Loucy (cell line): ENCODE measurements at regions not wholly inside any gene's neighbourhood (a gene's known extent, or its start where the extent isn't known, plus 50 kb on each side); places are given as distances from the start of the nearest gene placed in this dataset.

Source experiments
- H2AFZ ChIP-seq: fragments of 200-600 bp; sonication (generic); 2 replicates; pipeline ENCODE4 v1.6.0; 2016; ENCODE audit warnings: antibody characterized with exemption, mild to moderate bottlenecking, low read length, moderate library complexity
- H3F3A ChIP-seq: fragments of 200-600 bp; 2 replicates; pipeline ENCODE4 v1.6.0; 2016; ENCODE audit warnings: antibody characterized with exemption, low read depth, mild to moderate bottlenecking
- H3K27me3 ChIP-seq: fragments of 200-600 bp; sonication (generic); 2 replicates; pipeline ENCODE4 v1.6.1; 2014; ENCODE audit warnings: low read length, mild to moderate bottlenecking; ENCODE audit not compliant: insufficient read depth, poor library complexity, severe bottlenecking
- H3K36me3 ChIP-seq: fragments of 200-600 bp; sonication (generic); 2 replicates; pipeline ENCODE4 v1.6.1; 2016; ENCODE audit warnings: low read length; ENCODE audit not compliant: insufficient read depth
- H3K4me1 ChIP-seq: fragments of 200-600 bp; sonication (generic); 2 replicates; pipeline ENCODE4 v1.5.1; 2014; ENCODE audit warnings: low read length, mild to moderate bottlenecking; ENCODE audit not compliant: insufficient read depth, poor library complexity, severe bottlenecking
- H3K4me2 ChIP-seq: fragments of 200-600 bp; sonication (generic); 2 replicates; pipeline ENCODE4 v1.6.0; 2014; ENCODE audit warnings: antibody characterized with exemption, low read length, low read depth, mild to moderate bottlenecking; ENCODE audit not compliant: poor library complexity, severe bottlenecking
- H3K4me3 ChIP-seq: fragments of 200-600 bp; sonication (generic); 2 replicates; pipeline ENCODE4 v1.5.1; 2014; ENCODE audit warnings: low read length, mild to moderate bottlenecking, mixed read lengths; ENCODE audit not compliant: poor library complexity, severe bottlenecking
- H3K79me2 ChIP-seq: fragments of 200-600 bp; sonication (generic); 2 replicates; pipeline ENCODE4 v1.6.1; 2014; ENCODE audit warnings: low read length; ENCODE audit not compliant: insufficient read depth
- H3K9ac ChIP-seq: fragments of 200-600 bp; sonication (generic); 2 replicates; pipeline ENCODE4 v1.6.0; 2014; ENCODE audit warnings: mild to moderate bottlenecking, low read depth, low read length, moderate library complexity; ENCODE audit not compliant: poor library complexity, severe bottlenecking
- H3K9me2 ChIP-seq: fragments of 200-600 bp; sonication (generic); replicated peaks from 2 replicates; pipeline ENCODE4 v1.6.1; 2016; ENCODE audit warnings: low read depth, low read length, mixed read lengths
- H3K9me3 ChIP-seq: fragments of 200-600 bp; sonication (generic); 2 replicates; pipeline ENCODE4 v1.6.1; 2014; ENCODE audit warnings: mild to moderate bottlenecking, antibody characterized with exemption, low read length, low read depth; ENCODE audit not compliant: insufficient read depth
- H4K20me1 ChIP-seq: fragments of 200-600 bp; sonication (generic); 2 replicates; pipeline ENCODE4 v1.6.0; 2014; ENCODE audit warnings: antibody characterized with exemption, low read length, mild to moderate bottlenecking; ENCODE audit not compliant: insufficient read depth, poor library complexity, severe bottlenecking
- CTCF ChIP-seq: fragments of 200-600 bp; sonication (generic); conservative IDR thresholded peaks from 2 replicates; pipeline ENCODE4 v1.5.1; 2014; ENCODE audit warnings: mild to moderate bottlenecking, antibody characterized with exemption, low read length
- EZH2phosphoT487 ChIP-seq: fragments of 200-600 bp; IDR thresholded peaks from 2 replicates; pipeline ENCODE4 v1.6.1; 2018; ENCODE audit warnings: antibody characterized with exemption, mild to moderate bottlenecking, moderate library complexity, borderline replicate concordance

- Histone ChIP-seq H3K79me2 (no peaks in the 10 kb centered on the region), H3K9me3 (no peaks in the 10 kb centered on the region), H3K4me2 (no peak overlapping the region), H3K27me3 (no peaks in the 10 kb centered on the region), H3K9me2 (no peaks in the 10 kb centered on the region), H3K36me3 (no peaks in the 10 kb centered on the region), H4K20me1 (no peaks in the 10 kb centered on the region), H3K9ac (no peak overlapping the region), H3F3A (no peaks in the 10 kb centered on the region), H3K4me3 (no peak overlapping the region), H3K4me1 (no peaks in the 10 kb centered on the region), H2AFZ (no peak overlapping the region)
- TF ChIP-seq EZH2phosphoT487 (no peak), CTCF (no peak)
These were observed 125.3 kb upstream of the PLCB4 start for GRCh38 chr20:8943631-8944030.

GRCh38 chr20:8946036-8946940 is 122.6 kb upstream of the PLCB4 start:
- Histone ChIP-seq H2AFZ (no peak overlapping the region), H3K36me3 (no peaks in the 10 kb centered on the region), H3K9me2 (no peaks in the 10 kb centered on the region), H3K4me2 (no peak overlapping the region), H3K9ac (no peak overlapping the region), H3K79me2 (no peaks in the 10 kb centered on the region), H3K9me3 (no peaks in the 10 kb centered on the region), H3K4me3 (no peak overlapping the region), H3K27me3 (no peaks in the 10 kb centered on the region), H3K4me1 (no peaks in the 10 kb centered on the region), H4K20me1 (no peaks in the 10 kb centered on the region), H3F3A (no peaks in the 10 kb centered on the region)
- TF ChIP-seq EZH2phosphoT487 (no peak), CTCF (no peak)

- Histone ChIP-seq H3K9me3 (no peaks in the 10 kb centered on the region), H3K27me3 (no peaks in the 10 kb centered on the region), H3K36me3 (no peaks in the 10 kb centered on the region), H3K4me3 (no peak overlapping the region), H2AFZ (no peak overlapping the region), H3K4me2 (no peak overlapping the region), H4K20me1 (no peaks in the 10 kb centered on the region), H3K9me2 (no peaks in the 10 kb centered on the region), H3K79me2 (no peaks in the 10 kb centered on the region), H3K9ac (no peak overlapping the region), H3K4me1 (peaks cover 2% of the 10 kb centered on the region), H3F3A (no peaks in the 10 kb centered on the region)
- TF ChIP-seq CTCF: no peak
- no peak for TF ChIP-seq EZH2phosphoT487
These were observed 120.4 kb upstream of the PLCB4 start for GRCh38 chr20:8948442-8949020.
